ENCODE measurements at regions not wholly inside any gene's neighbourhood (a gene's known extent, or its start where the extent isn't known, plus 50 kb on each side); places are given as distances from the start of the nearest gene placed in this dataset.

GRCh38 chrY:7274369-7274913 is 362.9 kb upstream of the AMELY start:
- TF ChIP-seq POLR2A (IDR thresholded peaks at IDR 0.05; ENCODE audit: low read length): no peak
- TF ChIP-seq GATA1 (IDR thresholded peaks at IDR 0.05; ENCODE audit: low read depth, low read length): no peak
